ENCODE measurements at regions not wholly inside any gene's neighbourhood (a gene's known extent, or its start where the extent isn't known, plus 50 kb on each side); places are given as distances from the start of the nearest gene placed in this dataset.
"Not testable (repeated sequence)": the region's sequence is repeated elsewhere in the genome, so short reads cannot be mapped to it uniquely, and the experiment has no call there.

DNA sequence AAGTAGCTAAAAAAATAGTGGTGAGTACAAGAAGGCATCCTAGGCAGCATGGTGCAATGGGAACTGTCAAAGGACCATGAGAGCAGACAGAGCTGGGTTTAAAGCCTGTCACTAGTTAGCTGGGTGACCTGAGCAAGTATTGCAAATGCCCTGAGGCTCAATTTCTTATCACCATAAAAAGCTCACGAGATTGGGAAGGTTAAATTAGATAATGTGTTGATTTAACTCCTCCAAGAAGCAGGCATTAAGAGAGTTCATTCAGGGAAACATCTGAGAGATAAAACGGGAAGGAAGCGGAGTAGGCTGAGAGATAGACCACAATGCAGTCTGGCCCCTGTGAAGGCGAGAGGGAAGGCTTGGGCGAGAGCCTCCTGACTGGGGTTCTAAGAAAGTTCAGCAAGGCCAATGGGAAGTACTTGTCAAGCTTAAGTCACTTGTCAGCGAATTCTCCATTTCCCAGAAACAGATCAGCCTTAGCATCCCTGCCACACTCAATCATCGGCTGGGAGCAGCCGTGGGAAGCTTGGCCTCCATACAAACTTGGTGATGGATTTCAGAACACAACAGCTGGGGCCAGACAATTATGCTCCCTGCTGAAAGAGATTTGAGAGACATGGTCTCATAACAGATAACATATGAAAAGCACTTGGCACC, 105.5 kb downstream of the POU4F1 start:
- Mint-ChIP-seq H3K4me1 (no peaks in the 10 kb centered on the region), H3K27me3 (ENCODE audit: low read depth) (no peaks in the 10 kb centered on the region), H3K9me3 (no peaks in the 10 kb centered on the region), H3K27ac (no peak overlapping the region), H3K4me3 (no peak overlapping the region), H3K36me3 (ENCODE audit: low read depth) (no peaks in the 10 kb centered on the region)
- TF ChIP-seq, protein P1, sequence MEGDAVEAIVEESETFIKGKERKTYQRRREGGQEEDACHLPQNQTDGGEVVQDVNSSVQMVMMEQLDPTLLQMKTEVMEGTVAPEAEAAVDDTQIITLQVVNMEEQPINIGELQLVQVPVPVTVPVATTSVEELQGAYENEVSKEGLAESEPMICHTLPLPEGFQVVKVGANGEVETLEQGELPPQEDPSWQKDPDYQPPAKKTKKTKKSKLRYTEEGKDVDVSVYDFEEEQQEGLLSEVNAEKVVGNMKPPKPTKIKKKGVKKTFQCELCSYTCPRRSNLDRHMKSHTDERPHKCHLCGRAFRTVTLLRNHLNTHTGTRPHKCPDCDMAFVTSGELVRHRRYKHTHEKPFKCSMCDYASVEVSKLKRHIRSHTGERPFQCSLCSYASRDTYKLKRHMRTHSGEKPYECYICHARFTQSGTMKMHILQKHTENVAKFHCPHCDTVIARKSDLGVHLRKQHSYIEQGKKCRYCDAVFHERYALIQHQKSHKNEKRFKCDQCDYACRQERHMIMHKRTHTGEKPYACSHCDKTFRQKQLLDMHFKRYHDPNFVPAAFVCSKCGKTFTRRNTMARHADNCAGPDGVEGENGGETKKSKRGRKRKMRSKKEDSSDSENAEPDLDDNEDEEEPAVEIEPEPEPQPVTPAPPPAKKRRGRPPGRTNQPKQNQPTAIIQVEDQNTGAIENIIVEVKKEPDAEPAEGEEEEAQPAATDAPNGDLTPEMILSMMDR (IDR thresholded peaks at IDR 0.05; ENCODE audit: unreplicated experiment in 3 of 3), result no peak

DNA sequence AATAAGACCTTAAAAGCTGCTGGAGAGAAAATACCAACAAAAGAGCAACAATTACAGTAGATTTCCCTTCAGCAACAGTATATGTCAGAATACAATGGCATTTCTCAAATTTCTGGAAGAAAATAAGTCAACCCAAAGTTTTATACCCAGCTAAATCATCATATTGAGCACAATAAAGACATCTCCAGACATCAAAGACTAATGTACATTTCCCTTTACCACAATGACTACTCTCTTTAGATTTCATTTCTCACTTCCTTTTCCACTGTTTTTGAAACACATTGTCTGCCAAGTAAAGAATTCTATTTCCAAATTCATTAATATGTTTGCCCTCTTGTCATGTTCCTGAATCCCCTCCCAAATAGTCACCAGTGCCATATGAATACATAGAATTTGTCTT, 111.4 kb downstream of the POU4F1 start:
- no peaks in the 10 kb centered on the region for H3K4me1 Mint-ChIP-seq
- no peak overlapping the region for H3K4me3 Mint-ChIP-seq
- H3K9me3 Mint-ChIP-seq, result peaks cover 10% of the 10 kb centered on the region
- H3K36me3 Mint-ChIP-seq (ENCODE audit: low read depth), result no peaks in the 10 kb centered on the region
- TF ChIP-seq, protein P1 (IDR thresholded peaks at IDR 0.05; ENCODE audit: unreplicated experiment in 3 of 3), result no peak
- no peaks in the 10 kb centered on the region for H3K27me3 Mint-ChIP-seq (ENCODE audit: low read depth)
- H3K27ac Mint-ChIP-seq, result no peak overlapping the region

DNA sequence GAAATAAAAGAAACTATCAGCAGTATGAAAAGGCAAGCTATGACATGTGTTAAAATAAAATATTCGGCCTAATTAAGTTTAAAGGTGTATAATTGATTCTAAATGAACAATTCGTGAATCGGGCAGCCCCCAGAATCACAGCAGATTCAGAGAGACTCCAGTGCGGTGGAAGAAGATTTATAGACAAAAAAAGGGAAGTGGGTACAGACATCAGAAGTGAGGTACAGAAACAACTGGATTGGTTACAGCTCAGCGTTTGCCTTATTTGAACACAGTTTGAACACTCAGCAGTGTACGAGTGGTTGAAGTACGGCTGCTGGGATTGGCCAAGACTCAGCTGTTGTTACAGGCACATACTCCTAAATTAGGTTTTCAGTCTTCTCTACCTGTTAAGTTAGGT, 113.1 kb downstream of the POU4F1 start:
- H3K9me3 Mint-ChIP-seq, H3K4me1 Mint-ChIP-seq: not testable (repeated sequence)

DNA sequence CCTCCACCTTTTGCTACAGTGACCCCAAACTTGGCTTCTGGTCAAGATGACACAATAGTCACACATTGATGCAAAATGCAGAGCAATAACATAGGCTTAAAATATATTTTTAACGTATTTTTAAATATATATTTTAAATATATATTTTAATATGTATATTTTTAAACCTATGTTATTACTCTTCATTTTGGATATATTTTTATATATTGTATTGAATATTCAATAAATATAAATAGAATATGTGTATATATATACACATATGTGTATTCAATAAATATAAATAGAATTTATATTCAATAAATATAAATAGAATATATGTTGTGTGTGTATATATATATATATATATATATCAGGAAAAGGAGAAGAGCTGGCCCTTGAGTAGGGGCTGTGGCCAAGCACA, 115.6 kb downstream of the POU4F1 start:
- no peak overlapping the region for H3K4me3 Mint-ChIP-seq
- H3K27ac Mint-ChIP-seq, result no peak overlapping the region
- H3K4me1 Mint-ChIP-seq, result no peaks in the 10 kb centered on the region
- peaks cover 10% of the 10 kb centered on the region for H3K9me3 Mint-ChIP-seq
- TF ChIP-seq, protein P1 (IDR thresholded peaks at IDR 0.05; ENCODE audit: unreplicated experiment in 3 of 3), result no peak
- H3K27me3 Mint-ChIP-seq (ENCODE audit: low read depth), result no peaks in the 10 kb centered on the region
- H3K36me3 Mint-ChIP-seq (ENCODE audit: low read depth), result no peaks in the 10 kb centered on the region

More for the DNA sequence above, 113.1 kb downstream of the POU4F1 start:
- not testable (repeated sequence) for H3K27me3 Mint-ChIP-seq (ENCODE audit: low read depth); H3K4me3 Mint-ChIP-seq; H3K36me3 Mint-ChIP-seq (ENCODE audit: low read depth); H3K27ac Mint-ChIP-seq

DNA sequence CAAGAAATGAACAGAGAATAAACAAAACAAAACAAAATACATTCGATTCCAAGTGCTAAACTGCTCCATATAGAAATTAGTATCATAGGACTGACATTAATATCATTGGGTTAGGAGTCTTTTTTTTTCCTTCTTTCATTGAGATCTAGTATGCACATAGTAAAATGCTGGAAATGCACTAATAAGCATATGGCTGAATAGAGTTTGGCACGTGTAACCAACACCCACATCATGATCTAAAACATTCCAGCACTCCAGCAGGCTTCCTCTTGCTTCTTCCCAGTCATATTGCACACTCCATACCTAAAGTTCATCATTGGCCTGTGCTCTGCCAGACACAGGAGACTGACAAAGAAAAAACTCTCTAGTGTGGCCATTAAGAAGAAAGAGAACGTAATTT, 117.5 kb downstream of the POU4F1 start:
- TF ChIP-seq, protein P1 (IDR thresholded peaks at IDR 0.05; ENCODE audit: unreplicated experiment in 3 of 3), result no peak
- H3K36me3 Mint-ChIP-seq (ENCODE audit: low read depth), result no peaks in the 10 kb centered on the region
- H3K4me3 Mint-ChIP-seq, result no peak overlapping the region

DNA sequence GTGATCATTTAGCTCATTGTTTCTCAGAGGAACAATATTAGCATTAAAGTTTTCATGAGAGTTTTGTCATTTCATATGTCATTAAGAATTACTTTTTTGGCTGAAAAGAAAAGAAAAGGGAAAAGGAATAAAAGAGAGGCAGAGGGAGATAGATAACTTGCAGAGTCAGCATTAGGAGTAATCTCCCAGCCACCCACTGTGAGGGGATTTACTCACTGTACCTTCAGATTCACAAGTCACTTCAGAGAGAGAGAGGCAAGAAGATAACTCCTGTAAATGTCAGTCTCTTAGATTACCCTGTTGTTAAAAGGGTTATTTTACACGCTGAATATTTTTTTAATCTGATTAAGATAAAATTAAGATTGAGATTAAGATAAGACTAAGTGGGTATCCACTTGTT, 125.2 kb downstream of the POU4F1 start:
- Mint-ChIP-seq H3K36me3 (ENCODE audit: low read depth) (no peaks in the 10 kb centered on the region), H3K9me3 (no peaks in the 10 kb centered on the region), H3K4me1 (no peaks in the 10 kb centered on the region), H3K4me3 (no peak overlapping the region), H3K27me3 (ENCODE audit: low read depth) (peaks cover 4% of the 10 kb centered on the region), H3K27ac (no peak overlapping the region)
- TF ChIP-seq, protein P1 (IDR thresholded peaks at IDR 0.05; ENCODE audit: unreplicated experiment in 3 of 3), result no peak

More for the DNA sequence above, 117.5 kb downstream of the POU4F1 start:
- Mint-ChIP-seq H3K27me3 (ENCODE audit: low read depth) (peaks cover 4% of the 10 kb centered on the region), H3K4me1 (no peaks in the 10 kb centered on the region), H3K9me3 (no peaks in the 10 kb centered on the region), H3K27ac (no peak overlapping the region)

Data from nephron (organoid).